Fibroblast of pulmonary artery (primary cell): ENCODE measurements at regions not wholly inside any gene's neighbourhood (a gene's known extent, or its start where the extent isn't known, plus 50 kb on each side); places are given as distances from the start of the nearest gene placed in this dataset.

Experiments
- DNase-seq: peaks from one replicate; pipeline ENCODE4 v3.0.0-alpha.2; 2010; ENCODE audit warnings: low read depth
- H3K4me3 ChIP-seq: replicated peaks from 2 replicates; pipeline ENCODE4 v1.5.1; 2011; ENCODE audit warnings: low read depth, mild to moderate bottlenecking, control low read depth, low read length, moderate library complexity
- CTCF ChIP-seq: IDR thresholded peaks from 2 replicates; pipeline ENCODE4 v1.5.1; 2011; ENCODE audit warnings: mild to moderate bottlenecking, control low read depth, low read length, inconsistent platforms; ENCODE audit errors: missing control alignments

GRCh38 chr1:192263436-192263835 lies 53.4 kb upstream of the RGS21 start:
- peak; percentile 95 for DNase-seq
- no peak overlapping the region for H3K4me3 ChIP-seq
- TF ChIP-seq CTCF: no peak

GRCh38 chr1:192265516-192266173 lies 51.1 kb upstream of the RGS21 start:
- TF ChIP-seq CTCF: no peak
- no peak overlapping the region for H3K4me3 ChIP-seq
- no peak for DNase-seq

GRCh38 chr1:192266645-192267044 lies 50.1 kb upstream of the RGS21 start:
- H3K4me3 ChIP-seq: no peak overlapping the region
- no peak for TF ChIP-seq CTCF
- DNase-seq: peak; percentile 6
